ENCODE measurements at regions not wholly inside any gene's neighbourhood (a gene's known extent, or its start where the extent isn't known, plus 50 kb on each side); places are given as distances from the start of the nearest gene placed in this dataset.
"Not testable (repeated sequence)": the region's sequence is repeated elsewhere in the genome, so short reads cannot be mapped to it uniquely, and the experiment has no call there.

DNA sequence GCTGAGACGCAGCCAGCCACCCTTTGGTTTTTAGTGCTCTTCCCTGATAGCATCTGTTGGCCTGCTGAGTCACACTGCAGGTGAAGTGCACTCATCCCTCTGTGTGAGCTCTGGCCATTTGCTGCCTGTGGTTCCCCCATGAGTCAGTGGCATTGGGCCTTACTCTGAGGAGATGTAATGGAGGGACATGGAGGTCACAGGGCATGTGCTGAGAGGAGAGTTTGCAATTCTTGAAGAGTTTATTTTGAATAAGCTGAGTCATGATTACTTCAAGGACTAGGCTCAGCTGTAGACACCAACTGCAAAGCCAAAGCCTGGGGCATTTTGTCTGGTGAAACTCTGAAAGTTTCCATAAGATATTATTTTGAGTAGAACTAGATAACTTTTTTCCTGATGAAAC is 200.3 kb downstream of the BCL2L11 start:
- DNase-seq: peak; percentile 58

DNA sequence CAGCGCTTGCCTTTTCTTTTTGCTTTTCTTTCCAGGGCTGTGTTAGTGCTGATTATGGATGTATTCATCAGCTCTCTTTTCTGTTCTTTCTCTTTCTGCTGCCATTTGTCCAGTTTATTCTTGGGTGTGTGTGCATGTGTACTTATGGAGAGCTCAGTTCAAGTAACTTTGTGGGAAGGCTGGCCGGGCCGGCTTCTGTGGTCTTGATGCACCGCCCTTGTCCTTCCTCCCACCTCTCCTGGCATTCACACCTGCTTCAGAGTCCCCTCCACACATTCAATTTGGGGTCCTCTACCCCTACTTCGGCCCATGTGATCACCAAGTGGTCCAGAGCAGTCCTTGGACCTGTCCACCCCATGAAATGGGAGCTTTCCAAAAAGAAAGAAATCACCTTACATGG is 202.7 kb downstream of the BCL2L11 start:
- not testable (repeated sequence) for DNase-seq

DNA sequence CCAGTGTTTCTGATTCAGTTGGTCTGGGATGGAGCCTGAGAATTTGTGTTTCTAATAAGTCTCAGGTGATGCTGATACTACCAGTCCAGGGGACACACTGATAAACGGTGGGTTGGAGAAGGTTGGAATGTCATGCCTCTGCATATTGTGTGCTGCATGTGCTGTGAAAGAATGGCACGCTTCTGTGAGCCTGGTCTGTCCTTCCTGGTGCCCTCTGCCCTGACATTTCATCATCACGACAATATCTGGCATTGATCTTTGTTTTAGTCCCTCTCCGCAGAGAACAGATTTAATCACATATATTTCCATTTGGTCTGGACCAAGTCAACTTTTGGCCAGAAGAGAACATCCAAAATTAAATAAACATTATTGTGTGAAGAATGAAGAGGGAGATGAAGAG is 207.0 kb downstream of the BCL2L11 start:
- DNase-seq: not testable (repeated sequence)

DNA sequence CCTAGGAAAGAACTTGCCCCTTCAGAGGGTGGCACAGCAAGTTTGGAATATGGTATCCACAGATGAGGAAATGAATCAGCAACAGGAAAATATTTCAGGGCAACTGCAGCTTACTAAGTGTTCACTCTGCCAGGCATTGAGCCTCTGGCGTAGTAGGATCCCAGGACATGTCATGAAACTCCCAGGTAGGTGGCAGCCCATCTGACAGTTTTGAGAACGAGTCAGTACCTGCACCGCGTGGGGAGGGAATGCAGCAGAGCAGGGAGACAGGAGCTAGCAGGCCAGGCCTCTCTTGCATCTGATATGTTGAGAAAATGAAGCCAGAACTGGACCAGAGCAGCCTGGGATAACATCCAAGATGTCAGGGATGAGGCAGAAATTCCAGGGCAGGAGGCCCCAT is 208.6 kb downstream of the BCL2L11 start:
- DNase-seq: not testable (repeated sequence)

DNA sequence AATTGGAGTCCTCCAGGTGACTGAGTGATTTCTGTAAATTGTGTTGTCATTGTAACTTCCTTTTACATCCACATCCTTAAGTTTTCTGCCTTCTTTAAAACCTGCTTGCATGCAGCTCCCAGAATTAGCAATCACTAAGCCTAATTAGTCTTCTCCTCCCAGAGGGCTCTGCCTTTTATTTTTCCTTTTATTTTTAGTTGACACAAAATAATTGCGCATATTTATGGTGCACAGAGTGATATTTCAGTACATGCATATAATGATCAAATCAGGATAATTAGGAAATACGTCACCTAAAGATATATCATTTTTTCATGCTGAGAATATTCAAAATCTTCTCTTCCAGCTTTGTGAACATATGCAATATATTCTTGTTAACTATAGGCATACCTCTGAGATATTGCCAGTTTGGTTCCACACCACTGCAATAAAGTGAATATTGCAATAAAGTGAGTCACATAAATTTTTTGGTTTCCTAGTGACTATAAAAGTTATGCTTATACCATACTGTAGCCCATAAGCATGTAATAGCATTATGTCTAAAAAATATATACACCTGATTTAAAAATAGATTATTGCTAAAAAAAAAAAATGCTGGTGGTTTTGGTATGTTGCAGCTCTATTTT is 210.5 kb downstream of the BCL2L11 start:
- not testable (repeated sequence) for DNase-seq

DNA sequence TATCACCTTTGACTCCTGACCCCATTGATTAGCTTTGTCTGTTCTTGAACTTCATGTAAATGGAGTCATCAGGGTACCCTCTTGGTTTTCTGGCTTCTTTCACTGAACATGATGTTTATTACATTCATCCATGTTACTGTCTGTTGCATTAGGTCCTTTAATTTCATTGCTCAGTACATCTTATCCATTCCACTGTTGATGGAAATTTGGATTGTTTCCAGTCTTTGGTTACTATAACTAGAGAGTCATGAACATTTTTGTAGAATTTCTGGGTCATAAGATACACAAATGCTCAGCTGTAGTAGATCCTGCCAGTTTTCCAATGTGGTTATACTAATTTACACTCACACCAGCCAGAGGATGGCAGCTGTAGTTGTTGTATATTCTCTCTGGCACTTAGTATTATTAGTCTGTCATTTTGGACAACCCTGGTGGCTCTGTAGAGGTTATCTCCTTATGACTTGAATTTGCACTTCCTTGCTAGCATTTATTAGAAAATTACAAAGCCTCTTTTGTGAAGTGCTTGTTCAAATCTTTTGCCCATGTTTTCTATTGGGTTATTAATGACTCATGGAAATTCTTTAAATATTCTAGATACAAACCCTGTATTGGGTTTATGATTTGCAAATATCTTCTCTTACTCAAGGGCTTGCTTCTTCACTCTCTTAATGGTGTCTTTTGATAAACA is 214.7 kb downstream of the BCL2L11 start:
- DNase-seq: not testable (repeated sequence)

DNA sequence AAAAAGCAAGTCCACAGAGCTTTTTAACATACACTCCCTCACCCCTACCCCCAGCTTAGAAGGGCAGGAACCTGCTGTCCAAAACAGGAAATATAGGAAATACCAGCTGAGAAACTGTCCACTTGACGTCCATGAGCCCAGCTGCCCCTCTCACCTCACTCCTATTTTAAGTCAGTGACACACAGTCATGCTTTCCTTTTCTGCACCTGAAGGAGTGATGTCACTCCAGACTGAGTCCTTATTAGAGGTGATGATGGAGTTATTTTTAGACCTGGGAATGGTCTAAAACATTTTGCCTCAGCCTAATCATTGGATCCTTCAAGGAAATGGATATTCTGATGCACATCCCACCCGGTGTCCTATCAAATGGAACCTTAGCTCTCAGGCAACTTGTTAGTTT is 217.8 kb downstream of the BCL2L11 start:
- DNase-seq: not testable (repeated sequence)

DNA sequence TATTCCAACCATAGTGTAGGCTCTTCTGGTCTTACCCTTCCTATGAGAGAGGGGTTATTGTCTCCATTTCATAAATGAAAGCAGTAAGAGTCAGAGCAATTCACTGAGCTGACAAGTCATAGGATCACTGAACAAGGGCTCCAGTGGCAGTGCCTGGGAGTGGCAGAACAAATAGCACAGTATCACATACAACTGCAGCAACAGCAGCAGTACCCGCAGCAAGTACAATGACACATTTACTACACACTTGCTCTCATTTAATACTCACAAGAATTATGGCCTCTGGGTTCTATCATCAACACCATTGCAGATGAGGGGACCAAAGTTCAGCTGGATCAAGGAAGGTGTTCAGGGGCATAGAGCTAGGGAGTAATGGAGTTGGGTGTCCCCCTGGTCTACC is 218.8 kb downstream of the BCL2L11 start:
- not testable (repeated sequence) for DNase-seq

DNA sequence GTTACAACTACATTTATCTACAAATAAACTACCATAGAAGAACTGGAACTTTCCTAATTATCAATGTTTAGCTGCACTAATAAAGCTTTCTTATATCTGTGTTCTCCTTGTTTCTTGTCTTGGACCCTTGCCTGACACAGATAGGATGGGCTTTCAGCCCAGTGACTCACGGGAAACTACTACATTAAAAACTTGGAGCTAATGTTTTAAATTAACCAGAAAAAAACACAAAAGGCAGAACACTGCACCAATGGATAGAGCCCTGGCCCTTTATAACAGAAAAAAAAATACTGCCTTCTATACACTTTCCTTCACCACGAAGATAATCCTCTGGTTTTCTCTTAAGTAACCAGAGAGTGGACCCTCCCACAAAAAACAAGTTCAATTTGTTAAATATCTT is 223.9 kb downstream of the BCL2L11 start:
- not testable (repeated sequence) for DNase-seq

DNA sequence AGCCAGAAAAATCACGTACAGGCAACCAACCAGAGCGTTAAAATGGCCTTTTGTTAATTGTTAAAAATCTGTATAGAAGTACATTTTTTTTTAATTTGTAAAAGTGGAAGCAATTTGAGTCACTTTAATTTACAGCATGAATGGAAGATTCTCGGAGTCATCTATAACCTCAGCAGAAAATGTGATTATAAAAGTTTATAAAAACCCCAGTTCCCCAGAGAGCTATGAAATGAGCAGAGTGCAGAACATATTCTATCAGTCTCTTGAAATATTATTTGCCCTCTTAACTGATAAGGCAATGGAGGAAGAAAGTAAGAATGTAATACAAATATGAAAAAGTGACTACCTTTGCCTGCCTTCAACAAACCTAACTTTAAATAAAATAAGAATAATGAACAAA is 224.7 kb downstream of the BCL2L11 start:
- peak; percentile 11 for DNase-seq

DNA sequence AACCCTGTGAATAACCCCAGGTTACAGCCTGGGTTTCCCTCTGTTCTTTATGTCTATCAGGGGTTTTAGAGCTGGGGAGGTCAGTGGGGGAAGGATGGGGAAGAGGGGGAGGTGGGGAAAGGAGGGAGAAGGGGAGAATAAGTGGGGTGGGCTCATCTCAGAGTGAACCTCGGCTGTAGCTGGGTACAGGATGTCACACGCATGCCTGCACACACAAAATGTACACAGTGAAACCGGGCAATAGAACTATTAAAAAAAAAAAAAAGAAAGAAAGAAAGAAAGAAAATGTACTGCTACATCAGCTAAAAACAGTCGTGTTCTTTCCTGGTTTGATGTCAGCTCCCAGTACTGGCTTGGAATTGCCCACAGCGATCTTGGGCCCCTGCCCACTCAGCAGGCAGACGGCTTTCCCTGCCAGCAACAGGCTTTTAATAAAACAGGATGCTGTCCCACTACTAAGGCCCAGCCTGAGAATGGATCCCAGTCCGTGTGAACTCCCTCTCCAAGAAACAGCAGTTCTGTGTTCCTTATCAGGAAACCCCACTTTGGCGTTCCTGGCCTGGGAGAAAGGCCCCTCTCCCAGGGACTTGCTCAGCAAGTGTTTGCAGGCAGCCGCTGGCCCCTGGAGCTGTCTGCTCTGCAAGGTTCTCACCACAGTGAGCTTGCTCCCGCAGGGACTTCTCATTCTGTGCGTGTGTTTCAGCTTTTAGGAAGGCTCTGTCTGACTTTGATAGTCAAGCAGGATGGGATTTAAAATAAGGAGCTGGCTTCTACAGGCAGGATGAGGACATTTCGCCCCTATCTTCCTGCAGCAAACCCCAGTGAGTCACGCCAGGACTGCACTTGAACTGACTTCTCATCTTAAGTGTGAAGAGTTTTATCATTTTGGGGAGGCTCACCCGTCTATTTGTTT is 225.6 kb downstream of the BCL2L11 start:
- peak; percentile 70 for DNase-seq

DNA sequence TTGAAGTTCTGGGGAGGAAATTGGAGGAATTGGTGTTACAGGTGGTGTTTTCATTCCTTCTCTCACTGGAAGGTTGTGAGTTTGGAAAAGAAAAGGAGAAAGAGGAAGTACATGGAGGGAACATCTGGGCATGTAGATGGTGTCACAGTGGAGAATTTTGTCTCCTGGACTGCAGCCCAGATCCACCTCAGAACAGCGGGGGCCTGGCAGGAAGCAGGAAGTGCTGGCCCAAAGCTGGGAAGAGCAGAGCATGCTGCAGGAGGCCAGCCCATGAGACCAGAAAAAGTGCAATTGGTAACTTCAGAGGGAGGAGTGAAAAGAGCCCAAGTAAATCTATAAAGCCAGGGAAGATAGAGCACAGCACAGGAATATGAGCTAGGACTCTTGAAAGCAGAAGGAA is 227.0 kb downstream of the BCL2L11 start:
- not testable (repeated sequence) for DNase-seq

DNA sequence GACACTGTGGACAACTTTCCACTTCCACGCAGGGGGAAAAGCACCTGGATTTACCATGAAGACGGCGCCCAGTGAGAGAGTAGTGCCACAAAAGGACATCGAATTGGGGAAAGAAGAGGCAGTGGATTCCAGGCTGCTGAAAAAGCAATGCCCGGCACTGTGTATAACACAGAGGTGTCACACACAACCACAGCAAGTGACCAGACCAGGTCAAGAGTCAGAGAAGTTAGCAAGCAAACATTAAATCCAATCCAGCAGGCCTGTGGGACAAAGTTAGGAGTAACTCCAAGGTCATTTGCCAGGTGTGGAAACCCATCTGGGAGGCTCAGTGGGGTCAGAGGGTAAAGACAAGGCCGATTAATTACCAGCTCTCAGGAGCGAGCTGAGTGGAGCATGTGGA is 227.6 kb downstream of the BCL2L11 start:
- DNase-seq: not testable (repeated sequence)

DNA sequence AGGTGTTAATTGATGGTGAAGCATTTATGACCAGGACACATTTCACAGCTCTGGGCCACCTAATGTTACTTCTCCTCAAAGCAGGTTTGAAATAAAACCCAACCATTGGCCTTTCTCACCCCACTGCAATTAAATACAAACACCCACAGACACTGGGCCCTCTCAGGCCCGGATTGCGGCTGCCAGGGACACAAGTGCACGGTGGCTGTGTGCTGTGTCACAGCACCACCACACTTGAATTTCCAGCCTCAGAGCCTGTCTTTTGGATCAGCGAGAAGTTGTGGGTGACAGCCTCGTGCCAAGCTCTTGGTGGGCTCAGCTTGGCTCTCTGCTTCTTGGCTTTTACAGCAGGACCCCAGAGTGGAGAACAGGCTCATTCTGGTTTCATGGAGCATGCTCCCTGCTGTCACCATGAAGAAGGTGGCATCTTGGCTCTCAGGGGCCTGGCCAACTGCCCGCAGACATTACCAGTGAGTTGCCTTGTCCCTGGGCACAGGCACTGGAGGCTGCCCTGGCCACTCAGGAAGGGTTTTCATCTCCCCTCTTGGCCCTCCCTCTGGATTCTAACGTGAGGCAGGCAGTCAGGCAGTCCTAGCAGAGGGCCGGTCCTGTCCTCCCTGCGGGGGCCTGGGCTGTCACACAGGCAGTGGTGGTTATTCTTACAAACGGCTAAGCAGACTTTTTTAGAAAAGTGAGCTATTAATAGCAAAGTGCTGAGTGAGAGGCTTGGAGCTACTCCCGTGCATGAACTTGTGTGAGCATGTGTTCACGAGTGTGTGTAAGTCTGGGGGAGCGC is 234.5 kb downstream of the BCL2L11 start:
- DNase-seq: peak; percentile 1

DNA sequence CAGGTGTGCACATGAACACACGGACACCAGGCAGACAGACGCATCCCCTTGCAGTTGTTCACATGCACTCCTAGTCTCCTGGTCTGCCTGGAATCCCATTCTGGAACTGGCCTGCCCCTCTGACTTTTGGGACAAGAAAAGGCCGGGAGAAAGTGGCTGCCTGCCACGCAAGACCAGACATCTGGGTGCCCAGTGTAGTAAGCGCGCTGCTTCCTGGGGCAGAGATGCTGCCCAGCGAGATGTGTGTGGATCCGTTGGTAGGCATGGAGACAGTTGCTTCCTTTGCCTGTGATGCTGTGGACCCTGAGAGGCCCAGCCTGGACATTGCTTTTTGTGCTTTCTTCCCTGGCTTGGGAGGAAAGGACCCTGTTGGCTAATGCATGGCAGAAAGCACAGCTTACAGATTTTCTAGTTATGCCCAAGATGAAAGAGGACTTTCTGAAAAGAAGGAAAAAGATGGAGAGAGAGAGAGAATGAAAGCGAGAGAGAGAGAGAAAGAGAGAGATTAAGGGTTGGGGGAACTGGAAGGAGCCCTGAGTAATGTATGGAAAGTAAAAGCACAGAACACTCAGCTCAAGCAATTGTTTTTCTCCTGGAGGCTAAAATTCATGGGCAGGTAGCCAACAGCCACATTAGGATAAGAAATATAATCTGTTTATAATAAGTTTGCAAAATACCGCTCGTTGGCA is 235.3 kb downstream of the BCL2L11 start:
- DNase-seq: not testable (repeated sequence)

DNA sequence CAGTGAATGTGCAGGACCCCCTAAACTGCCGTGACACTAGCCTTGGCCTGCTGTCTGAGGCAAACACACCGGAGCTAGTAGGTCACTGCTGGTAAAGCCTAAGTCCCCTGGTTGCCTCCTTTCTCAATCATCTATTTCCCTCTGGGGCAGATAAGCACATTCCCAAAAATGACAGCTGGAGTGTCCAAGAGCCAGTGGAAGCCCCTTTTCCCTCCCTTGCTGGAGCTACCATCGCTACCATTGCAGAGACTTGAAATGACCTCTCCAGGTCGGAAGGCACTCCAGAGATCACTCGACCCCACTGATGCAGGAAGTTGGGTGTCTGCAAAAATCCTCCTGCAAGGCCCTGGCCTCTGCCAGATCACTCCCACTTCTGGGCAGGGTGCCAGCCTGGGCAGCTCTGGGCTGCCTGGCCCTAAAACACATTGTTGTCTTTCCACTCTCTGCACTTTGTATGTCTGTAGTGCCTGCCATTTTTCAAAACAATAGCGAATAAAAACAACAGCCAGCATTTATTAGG is 235.9 kb downstream of the BCL2L11 start:
- DNase-seq: peak; percentile 35

DNA sequence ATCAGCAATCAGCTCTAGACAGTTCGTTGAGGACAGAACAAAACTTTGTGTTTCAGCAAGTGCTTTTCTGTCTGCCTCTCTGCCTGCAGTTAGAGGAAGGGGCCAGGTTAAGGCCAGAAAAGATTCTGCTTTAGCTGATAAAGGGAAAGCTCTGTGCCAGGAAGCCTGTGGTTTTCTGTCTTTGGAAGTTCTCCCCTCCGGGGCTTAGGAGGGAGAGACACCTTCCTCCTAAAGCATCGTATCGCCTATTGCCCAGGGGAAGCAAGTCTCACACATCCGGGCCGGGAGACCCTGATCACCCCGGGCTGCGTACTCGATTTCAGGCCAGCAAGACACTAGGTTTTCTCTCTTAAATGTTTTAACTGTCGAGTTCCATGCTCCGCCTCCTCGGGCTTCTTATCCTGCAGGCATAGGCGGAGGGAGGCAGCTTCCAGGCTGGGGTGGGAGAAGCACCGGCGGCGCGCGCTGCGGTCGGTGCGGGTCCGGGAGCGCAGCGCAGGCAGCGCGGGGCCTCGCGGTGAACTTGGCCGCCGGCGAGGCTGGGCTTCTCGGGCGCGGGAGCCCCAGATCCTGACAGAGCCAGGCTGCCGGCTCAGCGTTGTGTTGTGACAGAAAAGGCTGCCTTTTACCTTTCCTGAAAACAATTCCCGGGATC is 245.4 kb downstream of the BCL2L11 start:
- peak; percentile 90 for DNase-seq

DNA sequence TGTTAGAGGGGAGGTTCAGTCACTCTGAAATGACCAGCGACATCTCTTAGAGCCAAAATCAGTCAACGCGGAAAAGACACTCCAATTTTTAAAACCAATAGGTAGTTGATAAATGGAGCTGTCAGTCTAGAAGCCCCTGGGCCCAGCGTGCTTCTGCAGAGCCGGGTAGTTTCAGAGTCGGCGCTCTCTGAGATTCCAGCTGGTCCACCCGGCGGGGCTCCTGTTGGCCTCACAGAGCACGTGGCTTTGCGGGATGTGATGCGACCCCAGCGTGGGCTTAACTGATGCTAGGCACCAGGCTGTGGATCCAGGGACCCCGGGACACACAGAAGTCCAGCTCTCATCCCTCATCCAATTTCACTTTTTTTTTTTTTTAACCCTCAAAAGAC is 245.9 kb downstream of the BCL2L11 start:
- DNase-seq: not testable (repeated sequence)

DNA sequence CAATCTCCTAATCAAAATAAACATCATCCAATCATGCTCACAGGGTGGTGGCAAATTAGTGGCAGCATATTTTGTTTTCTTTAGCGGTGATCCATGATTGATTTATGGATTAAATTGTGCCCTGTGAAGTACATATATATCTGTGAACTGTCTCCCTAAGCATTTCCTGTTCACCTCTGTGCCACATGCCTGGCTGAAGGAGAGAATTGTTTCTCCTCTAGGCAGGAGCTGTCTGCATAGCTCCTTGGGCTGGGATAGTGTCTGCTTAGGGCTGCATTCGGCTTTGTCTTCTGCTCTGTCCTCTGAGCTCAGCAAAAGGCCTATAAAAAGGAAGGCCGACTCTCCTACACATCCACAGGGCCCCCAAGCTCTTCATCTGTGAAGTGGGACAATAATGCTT is 246.4 kb downstream of the BCL2L11 start:
- not testable (repeated sequence) for DNase-seq

DNA sequence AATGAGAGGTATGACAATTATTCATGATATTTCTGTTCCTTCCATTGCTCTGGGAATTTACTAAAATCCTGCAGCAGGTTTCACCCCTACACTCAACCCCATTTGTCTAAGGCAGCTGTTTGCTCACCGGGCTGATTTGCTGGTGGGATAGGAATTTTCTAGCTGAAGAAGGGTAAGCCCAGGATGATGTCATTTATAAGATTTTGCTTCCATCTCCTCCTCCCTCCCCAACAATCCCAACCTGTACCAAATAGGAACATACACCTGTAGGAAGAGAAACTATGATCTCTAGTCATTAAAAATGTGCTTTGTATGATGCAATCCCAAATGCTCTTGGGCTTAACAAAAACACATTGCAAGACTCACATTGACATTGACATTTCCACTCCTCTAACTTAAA is 247.2 kb downstream of the BCL2L11 start:
- DNase-seq: not testable (repeated sequence)

DNA sequence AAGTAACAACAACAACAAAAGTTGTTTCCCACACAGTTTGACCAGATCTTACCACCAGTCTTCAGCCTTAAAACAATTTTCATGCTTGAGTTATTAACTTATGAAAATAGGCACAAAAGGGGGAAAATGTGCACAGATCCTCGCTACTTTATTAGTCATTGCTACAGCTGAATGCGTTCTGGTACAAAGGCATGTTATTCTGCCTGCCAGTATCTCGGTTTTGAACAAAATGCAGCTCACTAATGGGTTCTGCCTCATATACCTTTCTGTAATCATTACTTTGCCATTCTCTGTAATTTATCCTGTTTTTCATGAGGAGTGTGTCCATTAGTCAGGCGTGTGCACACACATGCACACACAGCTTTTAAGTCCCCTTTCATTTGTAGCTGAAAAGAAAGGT is 247.6 kb downstream of the BCL2L11 start:
- DNase-seq: not testable (repeated sequence)
